ENCODE measurements at regions not wholly inside any gene's neighbourhood (a gene's known extent, or its start where the extent isn't known, plus 50 kb on each side); places are given as distances from the start of the nearest gene placed in this dataset.
"Not testable (repeated sequence)": the region's sequence is repeated elsewhere in the genome, so short reads cannot be mapped to it uniquely, and the experiment has no call there.

DNA sequence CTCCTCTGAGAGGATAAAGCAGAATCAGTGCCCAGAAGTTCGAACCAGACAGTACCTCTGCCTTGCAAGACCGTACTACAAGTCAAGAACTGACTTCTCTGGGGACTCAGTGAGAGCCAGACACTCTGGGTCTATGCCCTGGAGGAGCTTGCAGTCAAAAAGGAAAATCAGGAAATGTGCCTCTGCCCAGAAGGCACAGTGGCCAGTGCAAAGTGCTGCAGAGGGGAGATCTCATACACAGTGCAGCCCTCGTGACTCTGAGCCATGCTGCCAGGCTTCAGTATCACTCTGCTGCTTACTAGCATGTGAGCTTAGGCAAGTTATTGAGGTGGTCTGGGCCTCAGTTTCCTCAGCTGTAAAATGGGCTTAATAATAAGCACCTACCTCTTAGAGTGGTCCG lies 144.0 kb upstream of the NPY start:
- no peak for DNase-seq

DNA sequence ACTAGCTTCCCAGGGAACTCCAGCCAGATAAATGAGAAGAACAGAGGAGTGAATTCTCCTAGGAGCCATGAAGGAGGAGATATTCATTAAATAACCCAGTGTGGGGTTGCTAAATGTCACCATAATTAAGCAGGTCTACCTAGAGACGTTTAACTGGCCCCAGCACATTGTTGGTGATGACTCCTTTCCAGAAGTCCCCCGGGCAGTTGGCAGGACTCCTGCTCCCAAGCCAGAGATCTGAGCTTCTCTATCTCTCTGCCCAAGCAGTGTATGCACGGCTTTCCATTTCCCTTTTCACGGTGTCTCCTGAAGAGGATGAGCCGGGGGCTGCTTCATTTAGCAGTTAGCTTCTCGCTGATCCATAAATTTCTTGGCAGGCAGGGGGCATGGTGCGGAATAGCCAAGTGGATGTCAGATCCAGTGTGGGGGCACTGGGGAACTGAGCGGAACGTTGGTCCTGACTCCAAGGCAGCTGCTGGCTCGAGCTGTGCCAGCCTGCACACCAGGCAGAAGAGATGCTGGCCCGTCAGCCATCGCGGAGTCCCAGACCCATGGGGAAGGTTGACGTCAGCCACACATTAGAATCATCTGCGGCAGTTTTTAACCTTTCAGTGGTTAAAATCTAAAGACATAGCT lies 142.0 kb upstream of the NPY start:
- no peak for DNase-seq

DNA sequence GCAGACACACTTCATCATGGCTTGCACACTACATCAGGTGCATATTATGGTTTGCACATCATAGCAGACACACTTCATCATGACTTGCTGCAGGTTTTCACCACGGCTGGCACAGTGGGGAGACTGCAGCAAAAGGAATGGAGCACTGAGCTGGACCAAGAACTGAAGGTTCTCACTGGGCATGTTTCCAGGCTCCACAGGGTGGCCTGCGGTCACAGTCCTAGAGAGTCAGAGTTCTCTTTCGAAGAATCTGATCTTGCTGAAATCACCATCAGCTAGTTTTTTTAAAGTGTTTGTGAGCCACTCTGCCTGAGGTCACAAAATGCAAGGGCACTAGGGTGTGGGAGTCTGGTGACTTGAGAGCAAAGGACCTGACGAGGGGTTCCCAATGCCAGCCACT lies 140.4 kb upstream of the NPY start:
- no peak for DNase-seq

DNA sequence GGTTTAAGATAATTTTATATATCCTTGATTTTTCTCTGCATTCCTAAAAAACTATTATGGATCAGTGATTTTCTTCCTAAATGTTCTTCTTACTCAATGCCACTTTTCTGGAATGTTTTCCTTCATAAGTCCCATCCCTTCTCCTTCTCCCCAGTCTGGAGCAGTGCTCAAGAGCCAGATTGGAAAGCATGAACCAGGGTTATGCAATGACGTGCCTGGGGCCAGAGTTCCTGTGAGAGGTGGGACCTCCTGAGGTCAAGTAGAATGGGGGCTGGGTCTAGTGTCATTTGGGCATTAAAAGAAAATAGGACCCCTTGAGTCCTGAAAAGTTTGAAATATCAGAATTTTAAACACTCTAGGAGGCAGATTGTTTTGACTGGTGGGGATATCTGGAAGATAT lies 132.0 kb upstream of the NPY start:
- DNase-seq = no peak

DNA sequence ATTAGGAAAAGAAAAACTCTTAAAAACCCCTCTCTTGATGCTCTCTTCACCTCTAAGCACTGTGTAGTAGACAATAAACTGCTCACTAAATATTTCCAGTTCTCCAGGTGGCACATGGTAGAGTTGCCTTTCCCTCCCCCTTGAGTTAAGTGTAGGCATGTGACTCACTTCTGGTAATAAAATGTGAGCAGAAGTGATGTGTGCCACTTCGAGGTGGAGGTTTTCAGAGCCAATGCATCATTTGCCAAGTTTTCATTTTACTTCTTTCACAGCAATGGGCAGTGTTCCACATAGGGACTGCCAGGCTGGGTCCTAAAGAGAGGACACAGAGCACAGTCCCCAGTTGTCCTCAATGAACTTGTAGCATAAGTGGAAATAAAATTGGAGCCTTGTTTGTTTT lies 131.6 kb upstream of the NPY start:
- DNase-seq = no peak

DNA sequence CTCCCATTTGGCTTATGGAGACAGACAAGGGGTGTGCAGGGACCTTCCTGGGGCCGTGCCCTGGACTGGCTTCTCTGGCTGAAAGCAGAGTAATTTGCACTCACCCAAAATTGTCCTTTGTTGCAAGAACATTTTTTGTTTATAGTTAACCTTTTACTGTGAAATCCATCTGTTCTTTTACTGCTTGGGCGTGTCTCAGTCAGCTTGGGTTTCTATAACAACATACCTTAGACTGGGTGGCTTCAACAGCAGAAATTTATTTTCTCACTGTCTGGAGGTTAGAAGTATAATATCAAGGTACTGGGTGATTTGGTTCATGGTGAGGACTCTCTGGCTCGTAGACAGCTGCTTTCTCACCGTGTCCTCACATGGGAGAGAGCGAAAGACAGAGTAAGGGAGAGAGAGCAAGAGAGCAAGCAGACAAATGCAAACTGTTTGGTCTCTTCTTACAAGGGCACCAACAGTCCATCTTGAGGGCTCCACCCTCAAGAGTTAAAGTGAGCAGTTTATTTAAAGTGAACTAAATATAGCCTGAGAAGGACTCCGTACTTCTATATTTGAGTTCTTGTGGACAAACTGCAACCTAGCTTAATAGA lies 131.0 kb upstream of the NPY start:
- DNase-seq = no peak

DNA sequence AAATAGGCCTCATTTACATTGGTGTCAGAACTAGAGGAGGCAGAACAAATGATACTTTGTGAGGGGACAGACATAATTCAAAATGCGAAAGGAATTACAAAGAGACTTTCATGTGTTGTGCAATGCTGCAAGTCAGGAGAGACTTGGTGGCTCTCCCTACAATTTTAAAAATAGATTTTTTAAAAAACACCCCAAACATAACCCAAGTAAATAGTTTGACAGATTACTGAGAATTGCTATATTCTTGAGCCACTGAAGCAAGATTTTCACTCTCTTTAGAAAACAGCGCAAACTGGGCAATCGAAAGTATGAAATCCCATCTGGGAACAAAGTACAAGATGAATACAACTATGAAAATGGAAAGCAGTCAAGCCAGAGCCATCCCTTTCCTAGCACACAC lies 126.3 kb upstream of the NPY start:
- no peak for DNase-seq

GRCh38 chr7:24158975-24159374 lies 125.0 kb upstream of the NPY start:
- no peak for DNase-seq

DNA sequence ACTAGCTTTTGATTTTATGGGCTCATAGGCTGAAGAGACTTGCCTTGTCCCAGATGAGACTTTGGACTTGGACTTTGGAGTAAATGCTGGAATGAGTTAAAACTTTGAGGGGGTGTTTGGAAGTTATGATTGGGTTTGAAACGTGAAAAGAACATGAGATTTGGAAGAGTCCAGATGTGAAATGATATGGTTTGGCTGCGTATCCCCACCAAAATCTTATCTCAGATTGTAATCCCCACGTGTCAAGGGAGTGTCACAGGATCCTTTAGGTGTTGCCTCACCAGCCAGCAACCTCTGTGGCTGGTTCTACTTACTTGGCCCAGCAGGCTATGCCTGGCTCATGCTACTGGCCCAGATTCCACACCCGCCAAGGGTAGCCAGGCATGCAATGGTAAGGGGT lies 119.6 kb upstream of the NPY start:
- no peak for DNase-seq

GRCh38 chr7:24169077-24169624 lies 114.8 kb upstream of the NPY start:
- no peak for DNase-seq

DNA sequence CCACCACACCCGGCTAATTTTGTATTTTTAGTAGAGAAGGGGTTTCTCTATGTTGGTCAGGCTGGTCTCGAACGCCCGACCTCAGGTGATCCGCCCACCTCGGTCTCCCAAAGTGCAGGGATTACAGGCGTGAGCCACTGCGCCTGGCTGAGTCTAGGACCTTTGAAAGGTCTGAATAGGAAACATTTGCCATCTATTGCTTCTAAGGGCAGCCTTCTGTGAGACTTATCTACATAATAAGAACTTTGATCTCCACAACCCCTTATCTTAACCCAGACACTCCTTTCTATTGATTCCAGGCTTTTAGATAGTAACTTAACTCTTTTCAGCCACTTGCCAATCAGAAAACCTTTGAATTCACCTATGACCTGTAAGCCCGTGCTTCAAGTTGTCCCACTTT lies 112.0 kb upstream of the NPY start:
- not testable (repeated sequence) for DNase-seq

- no peak for DNase-seq
Measured at GRCh38 chr7:24172856-24173255, 111.1 kb upstream of the NPY start.

GRCh38 chr7:24175603-24176002 lies 108.4 kb upstream of the NPY start:
- no peak for DNase-seq

- DNase-seq = no peak
Measured at GRCh38 chr7:24178811-24179570, 105.0 kb upstream of the NPY start.

DNA sequence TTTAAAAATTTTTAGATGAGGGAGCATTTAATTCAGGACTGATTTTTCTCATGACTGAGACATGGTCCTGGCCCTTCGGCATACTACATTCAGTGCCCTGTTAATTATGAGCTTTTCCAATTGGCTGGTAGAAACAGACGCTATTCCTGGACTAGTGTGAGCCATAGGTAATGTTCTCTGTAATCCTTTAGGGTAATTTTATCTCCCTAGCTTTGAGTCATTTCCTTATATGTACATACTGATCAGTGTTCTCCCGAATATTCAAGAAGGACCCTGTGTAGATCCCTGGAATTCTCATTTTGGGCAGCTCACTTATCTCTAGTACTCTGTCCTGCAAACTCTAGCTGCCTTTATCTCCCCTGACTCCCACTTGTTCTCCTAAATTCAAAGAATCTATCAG lies 92.6 kb upstream of the NPY start:
- DNase-seq = no peak

DNA sequence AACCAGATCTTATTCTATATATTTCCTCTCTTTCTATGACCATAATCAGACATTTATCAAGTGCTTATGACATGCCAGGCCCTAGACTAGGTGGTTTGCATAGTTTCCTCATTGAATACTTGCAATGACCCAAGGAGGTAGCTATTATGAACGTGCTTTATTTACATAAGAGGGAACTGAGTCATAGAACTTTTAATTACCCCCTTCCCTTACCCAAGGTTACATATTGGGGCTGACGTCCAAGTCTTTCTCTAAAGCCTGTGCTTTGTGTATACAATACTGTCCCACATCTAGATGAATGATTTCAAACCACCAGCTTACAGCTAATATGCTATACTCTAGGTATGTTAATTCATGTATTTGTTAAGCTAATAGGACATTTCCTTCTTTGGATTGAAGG lies 91.9 kb upstream of the NPY start:
- no peak for DNase-seq

GRCh38 chr7:24192691-24193090 lies 91.3 kb upstream of the NPY start:
- no peak for DNase-seq

DNA sequence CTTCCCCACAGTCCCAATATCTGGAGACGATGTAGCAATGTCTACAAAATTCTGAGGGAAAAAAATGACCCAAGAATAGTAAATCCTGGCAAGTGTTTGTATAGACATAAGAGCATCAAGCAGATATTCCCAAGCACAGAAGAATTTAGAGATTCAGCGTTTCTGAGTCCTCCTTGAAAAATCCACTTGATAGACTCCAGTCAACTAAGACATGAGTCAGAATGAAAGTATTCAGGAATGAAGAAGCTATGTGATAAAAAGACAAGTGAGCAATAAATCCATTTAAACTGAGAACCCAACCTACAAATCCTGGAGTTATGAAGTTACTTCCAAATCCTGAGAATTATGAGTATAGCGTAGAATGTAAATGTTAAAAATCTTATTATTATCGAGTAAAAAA lies 86.1 kb upstream of the NPY start:
- no peak for DNase-seq

DNA sequence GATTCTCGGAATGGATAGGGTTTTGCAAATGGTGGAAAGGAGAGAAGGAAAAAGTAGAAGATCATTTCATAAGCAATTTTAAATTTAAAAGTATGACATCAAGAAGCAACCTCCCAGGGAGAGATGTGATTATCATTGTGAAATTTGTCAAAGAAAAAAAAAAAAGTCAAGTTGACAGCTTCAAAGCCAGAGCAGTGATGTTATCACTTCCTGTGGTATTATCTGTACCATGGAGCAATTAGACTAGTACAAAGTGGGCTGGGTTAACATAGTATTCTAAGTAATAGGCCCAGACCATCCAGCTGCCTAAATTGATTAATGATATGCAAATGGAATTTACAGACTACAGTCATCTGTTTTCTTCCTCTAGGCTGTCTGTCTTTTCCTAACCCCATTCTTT lies 84.0 kb upstream of the NPY start:
- DNase-seq = peak in 1 of 2 donors; percentile 53

DNA sequence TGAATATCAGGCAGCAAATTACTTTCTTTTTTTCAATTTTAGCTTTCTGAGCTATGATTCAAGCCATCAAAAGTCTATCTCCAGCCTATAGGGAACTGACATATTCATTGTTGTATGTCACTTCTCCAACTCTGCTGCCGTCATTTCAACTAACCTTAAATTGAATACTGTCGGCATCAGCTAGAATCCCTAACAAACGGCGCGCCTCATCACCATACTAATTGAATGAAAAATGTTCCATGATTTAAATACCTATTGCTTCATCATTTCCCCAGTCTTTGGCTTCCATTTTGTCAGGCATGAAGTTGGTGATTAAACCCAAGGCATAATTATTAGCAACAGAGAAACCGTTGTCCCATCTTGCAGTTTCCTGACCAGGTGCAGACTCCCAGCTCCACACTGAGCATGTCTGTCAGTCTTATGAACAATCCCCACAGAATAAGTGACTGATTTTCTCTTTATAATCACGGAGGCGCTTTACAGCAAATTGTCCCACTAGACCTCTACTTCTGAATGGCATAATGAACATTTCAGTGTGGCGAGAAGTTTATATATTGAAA lies 83.5 kb upstream of the NPY start:
- no peak for DNase-seq

- no peak for DNase-seq
Measured at GRCh38 chr7:24201226-24201625, 82.8 kb upstream of the NPY start.

DNA sequence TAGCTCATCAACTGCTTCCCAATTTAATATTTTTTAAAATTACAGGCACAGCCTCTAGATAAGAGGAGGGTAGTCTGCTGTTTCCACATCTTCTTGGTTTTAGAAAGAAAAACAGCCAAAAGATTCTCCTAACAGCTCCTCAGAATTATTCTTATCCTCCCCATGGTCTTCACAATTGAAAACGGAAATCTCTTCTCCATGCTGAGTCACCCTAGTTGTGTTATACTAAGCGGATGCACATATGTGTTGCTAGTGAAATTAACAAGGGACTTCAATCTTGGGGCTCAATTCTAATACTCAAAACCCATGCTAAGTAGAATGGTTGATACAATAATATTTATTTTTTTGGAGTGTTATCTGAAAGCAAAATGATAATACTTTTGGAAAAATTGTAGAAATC lies 71.9 kb upstream of the NPY start:
- no peak for DNase-seq

GRCh38 chr7:24213311-24213710 lies 70.7 kb upstream of the NPY start:
- no peak for DNase-seq

DNA sequence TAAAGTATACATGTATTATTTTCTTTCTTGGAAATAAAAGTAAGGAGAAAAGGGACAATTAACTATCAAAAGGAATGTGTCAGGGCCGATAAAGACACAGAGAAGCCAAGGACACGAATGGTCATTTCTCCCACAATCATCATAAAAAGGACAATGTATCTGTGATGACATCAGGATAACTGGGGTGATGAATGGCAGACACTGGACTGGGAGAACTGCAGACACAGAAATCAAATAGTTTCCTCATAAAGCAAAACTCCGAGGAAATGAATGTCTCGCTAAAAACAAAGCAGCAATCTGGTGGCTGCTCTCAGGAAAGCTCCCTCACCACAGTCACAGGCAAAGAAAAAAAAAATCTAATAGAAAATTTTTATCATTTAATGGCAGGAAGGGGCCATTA lies 69.3 kb upstream of the NPY start:
- no peak for DNase-seq

Data from CD4-positive, alpha-beta T cell treated with Interferon alpha-2 for 1 hour (primary cell).